GM23338 (cell line): ENCODE measurements at regions not wholly inside any gene's neighbourhood (a gene's known extent, or its start where the extent isn't known, plus 50 kb on each side); places are given as distances from the start of the nearest gene placed in this dataset.

Experiments used
- ATAC-seq: fragments of 200-7000 bp; cut with Tn5 transposase; 3 replicates; pipeline ENCODE4 v1.9.1; 2020
- DNase-seq: peaks from one replicate; pipeline ENCODE4 v3.0.0-alpha.2; 2015; ENCODE audit warnings: low spot score
- H2AFZ ChIP-seq: fragments of 200-600 bp; sonication (generic); 2 replicates; pipeline ENCODE4 v1.8.0; 2016; ENCODE audit warnings: antibody characterized with exemption, mild to moderate bottlenecking, moderate library complexity
- H3F3A ChIP-seq: fragments of 200-600 bp; sonication (generic); replicated peaks from 2 replicates; pipeline ENCODE4 v1.8.0; 2017; ENCODE audit warnings: antibody characterized with exemption, mixed run types, low read depth
- H3K27ac ChIP-seq: fragments of 200-600 bp; sonication (generic); 2 replicates; pipeline ENCODE4 v1.6.1; 2016; ENCODE audit warnings: low read depth
- H3K27me3 ChIP-seq: fragments of 200-600 bp; sonication (generic); 2 replicates; pipeline ENCODE4 v1.8.0; 2016; ENCODE audit warnings: mild to moderate bottlenecking, mixed run types, moderate library complexity; ENCODE audit not compliant: insufficient read depth
- H3K36me3 ChIP-seq: fragments of 200-600 bp; sonication (generic); 2 replicates; pipeline ENCODE4 v1.8.0; 2016; ENCODE audit warnings: mild to moderate bottlenecking; ENCODE audit not compliant: insufficient read depth
- H3K4me1 ChIP-seq: fragments of 200-600 bp; sonication (generic); 2 replicates; pipeline ENCODE4 v1.8.0; 2016; ENCODE audit warnings: mild to moderate bottlenecking, moderate library complexity; ENCODE audit not compliant: insufficient read depth
- H3K4me2 ChIP-seq: fragments of 200-600 bp; sonication (generic); 2 replicates; pipeline ENCODE4 v1.7.1; 2017; ENCODE audit warnings: mixed run types
- H3K4me3 ChIP-seq: fragments of 200-600 bp; sonication (generic); 2 replicates; pipeline ENCODE4 v1.6.1; 2016; ENCODE audit warnings: mixed run types
- H3K79me2 ChIP-seq: fragments of 200-600 bp; sonication (generic); replicated peaks from 2 replicates; pipeline ENCODE4 v1.8.0; 2017; ENCODE audit warnings: mild to moderate bottlenecking; ENCODE audit not compliant: insufficient read depth
- H3K9me2 ChIP-seq: fragments of 200-600 bp; sonication (generic); 2 replicates; pipeline ENCODE4 v1.8.0; 2017; ENCODE audit not compliant: insufficient read depth
- H4K20me1 ChIP-seq: fragments of 200-600 bp; sonication (generic); replicated peaks from 2 replicates; pipeline ENCODE4 v1.8.0; 2017; ENCODE audit warnings: mild to moderate bottlenecking; ENCODE audit not compliant: insufficient read depth
- H3K27ac Mint-ChIP-seq: 2 replicates; pipeline ENCODE4 v1.8.0; 2020; ENCODE audit warnings: inconsistent platforms, mild to moderate bottlenecking, moderate library complexity, mixed read lengths
- H3K27me3 Mint-ChIP-seq: 3 replicates; pipeline ENCODE4 v1.8.0; 2022; ENCODE audit warnings: low read depth, mild to moderate bottlenecking, moderate library complexity, mixed read lengths, inconsistent platforms; ENCODE audit not compliant: insufficient read depth, poor library complexity
- H3K36me3 Mint-ChIP-seq: 3 replicates; pipeline ENCODE4 v1.8.0; 2021; ENCODE audit warnings: low read depth, mild to moderate bottlenecking, inconsistent platforms, moderate library complexity, mixed read lengths
- H3K4me1 Mint-ChIP-seq: 3 replicates; pipeline ENCODE4 v1.8.0; 2020; ENCODE audit warnings: mild to moderate bottlenecking, inconsistent platforms, mixed read lengths
- H3K4me3 Mint-ChIP-seq: 3 replicates; pipeline ENCODE4 v1.8.0; 2021; ENCODE audit warnings: moderate library complexity, mild to moderate bottlenecking, inconsistent platforms, mixed read lengths
- H3K9me3 Mint-ChIP-seq: 3 replicates; pipeline ENCODE4 v1.8.0; 2020; ENCODE audit warnings: moderate library complexity, mild to moderate bottlenecking, inconsistent platforms, mixed read lengths
- CREB1 ChIP-seq: fragments of 250-450 bp; sonication (Bioruptor Pico); IDR thresholded peaks from 2 replicates; pipeline ENCODE4 v1.5.0; 2020; ENCODE audit warnings: low read depth, mild to moderate bottlenecking, moderate library complexity
- CTCF ChIP-seq, 2 experiments: fragments of 200-600 bp in 1 of 2; sonication (generic) in 1 of 2; conservative IDR thresholded peaks; 2 replicates each; pipeline versions ENCODE4 v1.5.1 to v1.6.1; 2016 to 2017; ENCODE audit warnings: antibody characterized with exemption in 2 of 2, low read depth in 2 of 2, mild to moderate bottlenecking in 2 of 2, moderate library complexity in 1 of 2
- EZH2 ChIP-seq: fragments of 200-600 bp; sonication (generic); IDR thresholded peaks from one replicate; pipeline ENCODE4 v1.8.0; 2017; ENCODE audit warnings: antibody characterized with exemption, mild to moderate bottlenecking, low read depth; ENCODE audit not compliant: unreplicated experiment
- EZH2phosphoT487 ChIP-seq: fragments of 200-600 bp; sonication (generic); IDR thresholded peaks from one replicate; pipeline ENCODE4 v1.8.1; 2018; ENCODE audit warnings: antibody characterized with exemption; ENCODE audit not compliant: unreplicated experiment
- JUNB ChIP-seq: IDR thresholded peaks from one replicate; pipeline ENCODE4 v1.6.1; 2016; ENCODE audit warnings: antibody characterized with exemption; ENCODE audit not compliant: unreplicated experiment
- NANOG ChIP-seq: IDR thresholded peaks from 2 replicates; pipeline ENCODE4 v1.6.1; 2016; ENCODE audit warnings: antibody characterized with exemption, borderline replicate concordance
- POLR2AphosphoS5 ChIP-seq: IDR thresholded peaks from 2 replicates; pipeline ENCODE4 v1.6.1; 2016; ENCODE audit warnings: antibody characterized with exemption, low read depth
- STAT1 ChIP-seq: IDR thresholded peaks from one replicate; pipeline ENCODE4 v1.6.1; 2016; ENCODE audit warnings: antibody characterized with exemption; ENCODE audit not compliant: unreplicated experiment
- ZNF114 ChIP-seq: fragments of 250-450 bp; sonication (Bioruptor Pico); IDR thresholded peaks from 2 replicates; pipeline ENCODE4 v1.5.0; 2020; ENCODE audit warnings: mild to moderate bottlenecking, moderate library complexity
- ZNF331 ChIP-seq: fragments of 250-450 bp; sonication (Bioruptor Pico); IDR thresholded peaks from 2 replicates; pipeline ENCODE4 v1.5.0; 2020; ENCODE audit warnings: low read depth, mild to moderate bottlenecking, moderate library complexity
- TF ChIP-seq, protein P1 (sequence below): IDR thresholded peaks from one replicate; pipeline ENCODE4 v1.6.1; 2018; ENCODE audit warnings: antibody characterized with exemption; ENCODE audit not compliant: unreplicated experiment
- TF ChIP-seq, protein P2 (sequence below): IDR thresholded peaks from 2 replicates; pipeline ENCODE4 v1.6.1; 2016; ENCODE audit warnings: antibody characterized with exemption

- ATAC-seq = no peak
- Histone ChIP-seq H3K27me3 (no peaks in the 10 kb centered on the region), H3K79me2 (no peaks in the 10 kb centered on the region), H4K20me1 (no peaks in the 10 kb centered on the region), H3K9me2 (no peaks in the 10 kb centered on the region), H3K27ac (no peak overlapping the region), H3K36me3 (no peaks in the 10 kb centered on the region), H3K4me2 (no peak overlapping the region), H3K4me1 (no peaks in the 10 kb centered on the region), H2AFZ (no peak overlapping the region), H3K4me3 (no peak overlapping the region), H3F3A (no peaks in the 10 kb centered on the region)
- Mint-ChIP-seq H3K27ac (no peak overlapping the region), H3K27me3 (peaks cover 11% of the 10 kb centered on the region), H3K4me3 (no peak overlapping the region), H3K36me3 (no peaks in the 10 kb centered on the region), H3K9me3 (no peaks in the 10 kb centered on the region; the same call in 2 of the 3 replicates), H3K4me1 (no peaks in the 10 kb centered on the region; the same call in 2 of the 3 replicates)
- TF ChIP-seq EZH2 = no peak
- DNase-seq = no peak
Observed at GRCh38 chr10:47073967-47074366, 162.7 kb downstream of the PTPN20 start.

GRCh38 chr10:47076949-47077361 is 165.7 kb downstream of the PTPN20 start:
- H3K9me3 Mint-ChIP-seq = peaks cover 1% of the 10 kb centered on the region; the same call in 1 of the 3 replicates
- no peak overlapping the region for H3K27ac Mint-ChIP-seq
- no peaks in the 10 kb centered on the region for H3K4me1 ChIP-seq
- H3K27me3 ChIP-seq = no peaks in the 10 kb centered on the region
- H3K27ac ChIP-seq = no peak overlapping the region
- H3K79me2 ChIP-seq = no peaks in the 10 kb centered on the region
- no peak overlapping the region for H3K4me3 Mint-ChIP-seq
- H4K20me1 ChIP-seq = no peaks in the 10 kb centered on the region
- peaks cover 11% of the 10 kb centered on the region for H3K27me3 Mint-ChIP-seq
- H3K36me3 ChIP-seq = no peaks in the 10 kb centered on the region
- H3K4me3 ChIP-seq = no peak overlapping the region
- no peak for ATAC-seq
- H3K36me3 Mint-ChIP-seq = no peaks in the 10 kb centered on the region
- no peaks in the 10 kb centered on the region; the same call in 2 of the 3 replicates for H3K4me1 Mint-ChIP-seq
- H3K9me2 ChIP-seq = no peaks in the 10 kb centered on the region
- H3K4me2 ChIP-seq = no peak overlapping the region
- DNase-seq = no peak
- H3F3A ChIP-seq = no peaks in the 10 kb centered on the region
- H2AFZ ChIP-seq = no peak overlapping the region
- TF ChIP-seq JUNB (no peak), STAT1 (no peak), CTCF (conservative IDR thresholded peaks at IDR 0.05; ENCODE audit: low read depth in 2 of 2) (no peak), ZNF331 (CRISPR knock-in tag) (no peak), POLR2AphosphoS5 (no peak), EZH2phosphoT487 (no peak), ZNF114 (CRISPR knock-in tag) (no peak), NANOG (no peak), CREB1 (CRISPR knock-in tag) (no peak), EZH2 (no peak)
- TF ChIP-seq, protein P1, sequence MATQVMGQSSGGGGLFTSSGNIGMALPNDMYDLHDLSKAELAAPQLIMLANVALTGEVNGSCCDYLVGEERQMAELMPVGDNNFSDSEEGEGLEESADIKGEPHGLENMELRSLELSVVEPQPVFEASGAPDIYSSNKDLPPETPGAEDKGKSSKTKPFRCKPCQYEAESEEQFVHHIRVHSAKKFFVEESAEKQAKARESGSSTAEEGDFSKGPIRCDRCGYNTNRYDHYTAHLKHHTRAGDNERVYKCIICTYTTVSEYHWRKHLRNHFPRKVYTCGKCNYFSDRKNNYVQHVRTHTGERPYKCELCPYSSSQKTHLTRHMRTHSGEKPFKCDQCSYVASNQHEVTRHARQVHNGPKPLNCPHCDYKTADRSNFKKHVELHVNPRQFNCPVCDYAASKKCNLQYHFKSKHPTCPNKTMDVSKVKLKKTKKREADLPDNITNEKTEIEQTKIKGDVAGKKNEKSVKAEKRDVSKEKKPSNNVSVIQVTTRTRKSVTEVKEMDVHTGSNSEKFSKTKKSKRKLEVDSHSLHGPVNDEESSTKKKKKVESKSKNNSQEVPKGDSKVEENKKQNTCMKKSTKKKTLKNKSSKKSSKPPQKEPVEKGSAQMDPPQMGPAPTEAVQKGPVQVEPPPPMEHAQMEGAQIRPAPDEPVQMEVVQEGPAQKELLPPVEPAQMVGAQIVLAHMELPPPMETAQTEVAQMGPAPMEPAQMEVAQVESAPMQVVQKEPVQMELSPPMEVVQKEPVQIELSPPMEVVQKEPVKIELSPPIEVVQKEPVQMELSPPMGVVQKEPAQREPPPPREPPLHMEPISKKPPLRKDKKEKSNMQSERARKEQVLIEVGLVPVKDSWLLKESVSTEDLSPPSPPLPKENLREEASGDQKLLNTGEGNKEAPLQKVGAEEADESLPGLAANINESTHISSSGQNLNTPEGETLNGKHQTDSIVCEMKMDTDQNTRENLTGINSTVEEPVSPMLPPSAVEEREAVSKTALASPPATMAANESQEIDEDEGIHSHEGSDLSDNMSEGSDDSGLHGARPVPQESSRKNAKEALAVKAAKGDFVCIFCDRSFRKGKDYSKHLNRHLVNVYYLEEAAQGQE = no peak
- TF ChIP-seq, protein P2, sequence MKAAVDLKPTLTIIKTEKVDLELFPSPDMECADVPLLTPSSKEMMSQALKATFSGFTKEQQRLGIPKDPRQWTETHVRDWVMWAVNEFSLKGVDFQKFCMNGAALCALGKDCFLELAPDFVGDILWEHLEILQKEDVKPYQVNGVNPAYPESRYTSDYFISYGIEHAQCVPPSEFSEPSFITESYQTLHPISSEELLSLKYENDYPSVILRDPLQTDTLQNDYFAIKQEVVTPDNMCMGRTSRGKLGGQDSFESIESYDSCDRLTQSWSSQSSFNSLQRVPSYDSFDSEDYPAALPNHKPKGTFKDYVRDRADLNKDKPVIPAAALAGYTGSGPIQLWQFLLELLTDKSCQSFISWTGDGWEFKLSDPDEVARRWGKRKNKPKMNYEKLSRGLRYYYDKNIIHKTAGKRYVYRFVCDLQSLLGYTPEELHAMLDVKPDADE = no peak
